Subcutaneous abdominal adipose tissue (tissue), 5 donors: ENCODE measurements at regions not wholly inside any gene's neighbourhood (a gene's known extent, or its start where the extent isn't known, plus 50 kb on each side); places are given as distances from the start of the nearest gene placed in this dataset.

Source experiments
- H3K27ac ChIP-seq: one replicate; pipeline ENCODE4 v1.7.0; 2013; ENCODE audit warnings: low read depth, mild to moderate bottlenecking, inconsistent platforms, low read length, moderate library complexity
- H3K27me3 ChIP-seq, 5 donors: one replicate each; pipeline ENCODE4 v1.7.0; 2013; ENCODE audit warnings: low read length in 5 of 5, inconsistent platforms in 1 of 5; ENCODE audit not compliant: control insufficient read depth in 5 of 5, insufficient read depth in 4 of 5
- H3K36me3 ChIP-seq, 5 donors: one replicate each; pipeline ENCODE4 v1.7.0; 2013; ENCODE audit warnings: low read length in 5 of 5; ENCODE audit not compliant: control insufficient read depth in 5 of 5, insufficient read depth in 5 of 5
- H3K4me1 ChIP-seq, 5 donors: one replicate each; pipeline ENCODE4 v1.7.0; 2013; ENCODE audit warnings: low read length in 5 of 5, mild to moderate bottlenecking in 3 of 5, moderate library complexity in 1 of 5; ENCODE audit not compliant: control insufficient read depth in 5 of 5, insufficient read depth in 5 of 5
- H3K4me3 ChIP-seq, 5 donors: one replicate each; pipeline ENCODE4 v1.7.0; 2013; ENCODE audit warnings: low read length in 5 of 5, low read depth in 1 of 5
- H3K9ac ChIP-seq, 5 donors: one replicate each; pipeline ENCODE4 v1.7.0; 2013; ENCODE audit warnings: low read length in 5 of 5, mild to moderate bottlenecking in 4 of 5, moderate library complexity in 3 of 5
- H3K9me3 ChIP-seq, 5 donors: one replicate each; pipeline ENCODE4 v1.7.0; 2013; ENCODE audit warnings: low read length in 5 of 5; ENCODE audit not compliant: control insufficient read depth in 5 of 5
- donor health status: healthy.
- donor health status: healthy.
- donor health status: healthy.
- donor health status: healthy.
- donor health status: healthy.

DNA sequence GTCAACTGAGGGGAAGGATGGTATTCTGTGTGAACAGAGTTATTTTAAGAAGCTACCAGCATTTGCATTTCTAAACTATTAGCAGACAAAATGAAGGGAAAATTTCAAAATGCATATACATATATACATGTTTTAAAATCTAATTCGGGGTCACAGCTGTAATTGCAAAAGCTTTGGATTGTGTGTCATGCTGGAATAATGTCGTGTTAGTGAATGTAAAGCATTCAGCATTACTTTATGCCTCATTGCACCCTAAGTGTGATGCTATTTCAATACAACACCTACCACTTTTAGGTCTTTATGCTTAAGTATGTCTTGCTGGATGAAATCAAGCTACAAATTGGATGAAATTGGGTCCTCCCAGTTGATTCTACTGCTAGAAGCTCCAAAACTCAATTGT lies 687.6 kb upstream of the MEF2C start:
- H3K27me3 ChIP-seq, result no peaks in the 10 kb centered on the region
- H3K4me1 ChIP-seq, result no peaks in the 10 kb centered on the region
- H3K9ac ChIP-seq, result no peak overlapping the region
- no peak overlapping the region for H3K4me3 ChIP-seq
- no peaks in the 10 kb centered on the region for H3K36me3 ChIP-seq
- no peak overlapping the region for H3K27ac ChIP-seq
- no peaks in the 10 kb centered on the region for H3K9me3 ChIP-seq

DNA sequence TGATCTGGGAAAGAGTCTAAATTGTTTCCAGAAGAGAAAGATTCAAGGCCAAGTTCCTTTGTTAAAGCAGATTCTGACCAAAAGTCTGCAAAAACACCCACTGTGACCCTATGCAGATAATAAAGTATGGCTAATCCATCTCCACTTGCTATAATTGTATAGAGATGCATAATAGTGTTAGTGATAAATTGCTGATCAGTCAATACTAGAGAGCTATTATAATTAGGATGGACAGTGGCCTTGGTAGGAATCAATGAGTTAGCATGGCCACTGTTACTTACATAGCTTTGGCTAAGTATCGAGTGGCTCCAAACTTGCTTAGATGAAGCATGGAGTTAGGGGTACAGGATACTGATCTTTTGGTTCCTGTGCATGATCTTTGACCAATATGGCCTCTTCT lies 683.4 kb upstream of the MEF2C start:
- Histone ChIP-seq H3K27me3 (no peaks in the 10 kb centered on the region), H3K4me3 (no peak overlapping the region), H3K9me3 (no peaks in the 10 kb centered on the region), H3K9ac (no peak overlapping the region), H3K4me1 (no peaks in the 10 kb centered on the region), H3K36me3 (no peaks in the 10 kb centered on the region), H3K27ac (no peak overlapping the region)

DNA sequence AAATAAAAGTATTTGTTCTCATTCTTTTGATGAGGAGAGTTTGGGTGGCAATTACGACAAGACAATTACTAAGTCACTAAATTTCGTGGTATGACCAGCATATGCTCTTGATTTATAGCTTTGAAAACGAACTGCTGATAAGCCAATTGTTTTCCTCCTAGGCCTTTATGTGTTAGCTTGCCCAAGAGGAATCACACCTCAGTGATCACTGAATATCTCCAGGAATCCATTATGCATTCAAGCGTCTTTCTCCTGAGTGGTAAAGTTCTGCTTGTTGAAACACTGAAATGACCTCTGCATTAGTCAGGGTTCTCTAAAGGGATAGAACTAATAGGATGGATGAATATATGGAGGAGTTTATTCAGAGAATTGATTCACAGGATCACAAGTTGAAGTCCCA lies 677.7 kb upstream of the MEF2C start:
- Histone ChIP-seq H3K9ac (no peak overlapping the region), H3K4me3 (no peak overlapping the region), H3K27me3 (no peaks in the 10 kb centered on the region), H3K9me3 (no peaks in the 10 kb centered on the region), H3K27ac (no peak overlapping the region), H3K36me3 (no peaks in the 10 kb centered on the region), H3K4me1 (no peaks in the 10 kb centered on the region)

DNA sequence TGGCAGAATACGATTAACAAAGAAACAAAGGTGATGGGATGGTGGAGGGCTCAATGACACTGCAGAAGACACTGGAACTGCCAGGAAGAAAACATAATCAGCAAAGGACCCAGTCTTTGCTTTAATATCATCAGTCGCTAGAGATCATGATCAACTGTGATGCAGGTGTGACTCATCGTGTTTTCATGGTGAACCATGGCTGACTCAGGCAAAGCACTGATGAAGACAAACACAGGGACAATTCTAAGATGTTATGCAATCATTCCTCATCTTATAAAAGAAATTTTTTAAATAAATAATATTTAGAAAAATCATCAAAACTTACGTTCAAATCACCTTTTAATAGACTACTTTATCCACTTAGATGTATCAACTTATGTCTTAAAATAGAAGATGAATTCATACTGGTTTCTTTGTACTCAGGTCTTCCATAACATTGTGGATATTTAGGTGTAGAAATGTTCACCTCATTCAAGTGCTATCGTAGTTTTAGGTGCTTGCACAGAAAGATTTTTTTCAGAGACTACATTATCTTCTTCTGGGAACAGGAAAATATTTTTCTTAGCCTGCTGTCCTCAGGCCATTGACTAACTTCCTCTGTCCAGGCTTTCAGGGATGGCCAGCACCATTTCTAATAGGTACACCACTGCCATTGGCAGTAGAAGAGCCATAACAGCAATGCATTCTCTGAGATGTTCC lies 673.4 kb upstream of the MEF2C start:
- Histone ChIP-seq H3K27ac (no peak overlapping the region), H3K36me3 (no peaks in the 10 kb centered on the region), H3K9me3 (no peaks in the 10 kb centered on the region)

DNA sequence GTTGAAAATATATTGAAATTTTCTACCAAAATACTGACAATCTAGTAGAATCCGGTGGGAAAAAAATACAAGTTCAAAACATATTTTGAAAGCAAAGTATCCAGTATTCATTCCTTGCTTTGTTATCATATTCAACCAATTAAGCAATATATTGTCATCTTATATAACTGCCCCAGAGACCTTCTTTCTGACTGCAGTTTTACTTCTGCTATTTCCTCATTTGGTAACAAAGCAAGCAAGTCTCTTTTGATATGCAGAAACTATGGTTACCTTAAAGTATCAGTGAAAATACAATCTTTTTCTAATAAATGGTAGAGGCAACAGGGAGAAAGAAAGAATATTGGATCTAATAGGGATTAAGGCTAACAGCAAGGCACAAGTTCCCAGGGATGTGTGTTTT lies 663.7 kb upstream of the MEF2C start:
- no peak overlapping the region for H3K4me3 ChIP-seq
- no peaks in the 10 kb centered on the region for H3K36me3 ChIP-seq
- no peaks in the 10 kb centered on the region for H3K27me3 ChIP-seq
- H3K9me3 ChIP-seq, result no peaks in the 10 kb centered on the region
- H3K27ac ChIP-seq, result no peak overlapping the region
- H3K4me1 ChIP-seq, result no peaks in the 10 kb centered on the region
- no peak overlapping the region for H3K9ac ChIP-seq

More for the DNA sequence above, 673.4 kb upstream of the MEF2C start:
- Histone ChIP-seq H3K4me3 (no peak overlapping the region), H3K4me1 (no peaks in the 10 kb centered on the region), H3K27me3 (no peaks in the 10 kb centered on the region), H3K9ac (no peak overlapping the region)

DNA sequence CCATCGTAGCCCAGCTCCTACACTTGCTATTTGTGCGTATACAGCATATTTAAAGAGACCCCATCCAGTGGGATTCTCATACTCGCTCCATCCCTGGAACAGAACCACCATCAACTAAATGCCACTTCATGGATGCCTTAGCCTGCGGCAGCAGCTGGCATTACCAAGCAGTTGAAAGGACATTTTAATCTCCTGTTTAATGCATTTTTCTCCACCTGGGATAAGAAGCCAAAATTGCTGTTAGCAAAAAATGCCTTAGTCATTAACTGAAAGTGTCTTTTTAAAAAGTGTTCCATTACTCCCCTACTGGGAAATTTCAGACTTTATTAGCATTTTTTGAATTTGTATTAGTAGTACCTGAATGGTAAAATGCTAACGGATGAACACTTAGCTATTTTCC lies 662.6 kb upstream of the MEF2C start:
- Histone ChIP-seq H3K27ac (no peak overlapping the region), H3K27me3 (no peaks in the 10 kb centered on the region), H3K4me1 (no peaks in the 10 kb centered on the region), H3K9ac (no peak overlapping the region), H3K4me3 (no peak overlapping the region), H3K36me3 (no peaks in the 10 kb centered on the region), H3K9me3 (no peaks in the 10 kb centered on the region)

DNA sequence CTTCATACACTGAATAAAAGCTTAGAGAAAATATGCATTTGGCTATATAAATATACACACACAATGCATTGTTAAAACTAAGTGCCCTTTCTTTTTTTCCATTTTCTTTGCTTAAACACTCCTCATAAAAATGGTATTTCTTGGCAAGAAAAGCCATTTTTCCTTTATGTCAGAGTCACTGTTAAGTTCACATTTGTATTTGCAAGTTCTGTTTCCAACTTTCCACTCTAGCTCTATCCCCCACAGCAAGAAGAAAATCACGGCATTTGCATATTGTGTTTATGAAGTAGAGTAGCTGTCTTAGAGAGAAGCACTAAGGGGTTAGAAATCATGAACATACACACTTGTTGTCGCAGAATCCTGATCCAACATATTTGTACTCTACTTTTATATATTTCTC lies 662.1 kb upstream of the MEF2C start:
- no peaks in the 10 kb centered on the region for H3K9me3 ChIP-seq
- H3K4me1 ChIP-seq, result no peaks in the 10 kb centered on the region
- H3K36me3 ChIP-seq, result no peaks in the 10 kb centered on the region
- no peak overlapping the region for H3K9ac ChIP-seq
- no peaks in the 10 kb centered on the region for H3K27me3 ChIP-seq
- no peak overlapping the region for H3K27ac ChIP-seq
- H3K4me3 ChIP-seq, result no peak overlapping the region

DNA sequence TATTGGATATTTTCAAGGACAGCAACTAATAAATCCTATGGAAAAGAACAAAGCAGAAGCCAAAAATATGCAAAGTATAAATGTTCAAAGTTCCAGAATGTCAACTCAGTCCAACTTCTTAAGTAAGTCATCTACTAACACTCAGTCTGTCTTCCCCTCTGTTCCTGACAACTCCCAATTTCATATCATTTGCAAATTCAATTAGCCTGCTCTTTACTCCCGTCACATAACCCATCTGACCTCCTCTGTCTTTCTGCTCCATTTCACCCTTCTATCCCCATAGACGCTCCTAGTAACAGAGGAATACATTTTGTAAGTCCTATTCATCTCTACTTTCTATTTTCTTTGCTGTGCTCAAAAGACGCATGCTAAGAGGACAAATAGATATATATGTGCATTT lies 659.8 kb upstream of the MEF2C start:
- no peak overlapping the region for H3K4me3 ChIP-seq
- H3K4me1 ChIP-seq, result no peaks in the 10 kb centered on the region
- H3K9me3 ChIP-seq, result no peaks in the 10 kb centered on the region
- no peak overlapping the region for H3K9ac ChIP-seq
- H3K36me3 ChIP-seq, result no peaks in the 10 kb centered on the region
- no peak overlapping the region for H3K27ac ChIP-seq
- no peaks in the 10 kb centered on the region for H3K27me3 ChIP-seq

DNA sequence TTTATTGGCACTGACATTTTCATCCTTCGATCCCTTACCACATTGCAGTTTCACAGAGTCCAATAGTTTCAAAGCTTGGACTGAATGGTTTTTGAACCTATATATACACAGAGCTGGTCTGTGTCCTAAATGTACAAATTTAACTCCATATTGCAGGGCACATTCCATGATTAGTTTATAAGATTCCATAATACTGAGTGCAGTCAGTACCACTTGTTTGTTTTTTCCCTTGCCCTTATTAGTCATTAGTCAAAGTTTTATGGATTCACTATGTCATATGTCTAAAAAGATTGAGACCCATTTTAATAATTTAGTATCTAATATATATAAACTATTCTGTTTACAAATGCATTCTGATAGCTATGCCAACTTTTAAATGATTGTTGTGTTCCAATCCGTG lies 654.8 kb upstream of the MEF2C start:
- H3K4me3 ChIP-seq, result no peak overlapping the region
- H3K9ac ChIP-seq, result no peak overlapping the region
- H3K36me3 ChIP-seq, result no peaks in the 10 kb centered on the region
- H3K27ac ChIP-seq, result no peak overlapping the region
- H3K27me3 ChIP-seq, result no peaks in the 10 kb centered on the region
- no peaks in the 10 kb centered on the region for H3K4me1 ChIP-seq
- no peaks in the 10 kb centered on the region for H3K9me3 ChIP-seq

DNA sequence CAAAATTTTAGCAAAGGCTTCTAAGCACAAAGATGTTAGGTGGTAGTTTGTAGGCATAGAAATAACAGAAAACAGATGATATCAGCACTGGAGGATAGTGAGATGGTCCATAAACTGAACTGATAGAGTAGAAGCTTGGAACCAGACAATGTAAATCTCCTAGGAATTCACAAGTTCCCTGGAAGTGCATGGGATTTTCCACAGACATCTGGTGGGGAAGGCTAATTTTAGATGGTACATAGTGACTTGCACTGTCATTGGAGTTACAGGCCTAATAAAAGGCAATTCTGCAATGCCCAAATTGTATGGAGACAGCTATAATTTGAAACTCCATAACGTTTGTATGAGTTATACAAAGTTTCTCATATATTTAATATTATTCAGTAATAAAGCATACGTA lies 653.0 kb upstream of the MEF2C start:
- no peak overlapping the region for H3K27ac ChIP-seq
- H3K9me3 ChIP-seq, result no peaks in the 10 kb centered on the region
- no peaks in the 10 kb centered on the region for H3K36me3 ChIP-seq
- no peaks in the 10 kb centered on the region for H3K4me1 ChIP-seq
- H3K27me3 ChIP-seq, result no peaks in the 10 kb centered on the region
- no peak overlapping the region for H3K9ac ChIP-seq
- no peak overlapping the region for H3K4me3 ChIP-seq

DNA sequence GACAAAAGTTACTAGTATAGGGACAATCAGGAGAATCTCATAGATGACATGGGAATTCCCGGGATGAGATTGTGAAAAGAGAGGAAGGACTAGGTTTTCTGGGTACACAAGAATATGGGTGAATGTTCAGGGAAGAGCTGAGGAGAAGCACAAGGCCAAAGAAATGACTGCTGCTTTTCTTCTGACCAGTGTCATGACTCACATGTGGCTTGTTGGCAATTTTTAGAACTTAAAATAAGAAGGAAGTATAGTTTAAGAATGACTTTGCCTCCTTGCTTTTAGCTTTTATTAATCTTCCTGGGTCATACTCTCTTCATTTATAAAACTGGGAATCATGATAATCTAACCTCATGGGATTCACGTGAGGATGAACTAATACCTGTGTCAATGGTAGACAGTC lies 652.4 kb upstream of the MEF2C start:
- Histone ChIP-seq H3K4me3 (no peak overlapping the region), H3K36me3 (no peaks in the 10 kb centered on the region), H3K27ac (no peak overlapping the region), H3K9me3 (no peaks in the 10 kb centered on the region), H3K4me1 (no peaks in the 10 kb centered on the region), H3K9ac (no peak overlapping the region), H3K27me3 (no peaks in the 10 kb centered on the region)
